SKM-1 treated with dmso at 0.1 percent for 144 hours (cell line): ENCODE measurements at regions not wholly inside any gene's neighbourhood (a gene's known extent, or its start where the extent isn't known, plus 50 kb on each side); places are given as distances from the start of the nearest gene placed in this dataset.

ENCODE experiments used
- DNase-seq: peaks from one replicate; lab custom pipeline; 2025; ENCODE audit not compliant: unreplicated experiment; lab: John Stamatoyannopoulos, UW

- no peak for DNase-seq
These were observed 464.5 kb upstream of the CHST9 start for GRCh38 chr18:27649621-27650020.

- DNase-seq, result no peak
These were observed 460.8 kb upstream of the CHST9 start for GRCh38 chr18:27645929-27646328.

GRCh38 chr18:27636576-27637085 lies 451.5 kb upstream of the CHST9 start:
- DNase-seq, result no peak

- no peak for DNase-seq
These were observed 447.6 kb upstream of the CHST9 start for GRCh38 chr18:27632706-27633105.

GRCh38 chr18:27627927-27628326 lies 442.8 kb upstream of the CHST9 start:
- no peak for DNase-seq

GRCh38 chr18:27621236-27621890 lies 436.3 kb upstream of the CHST9 start:
- DNase-seq, result no peak

- no peak for DNase-seq
These were observed 434.8 kb upstream of the CHST9 start for GRCh38 chr18:27619906-27620305.

- DNase-seq, result no peak
These were observed 434.1 kb upstream of the CHST9 start for GRCh38 chr18:27619090-27619772.

- DNase-seq, result no peak
These were observed 431.2 kb upstream of the CHST9 start for GRCh38 chr18:27616324-27616723.

GRCh38 chr18:27614951-27615844 lies 430.1 kb upstream of the CHST9 start:
- no peak for DNase-seq

GRCh38 chr18:27609221-27609620 lies 424.1 kb upstream of the CHST9 start:
- no peak for DNase-seq

- DNase-seq, result no peak
These were observed 423.6 kb upstream of the CHST9 start for GRCh38 chr18:27608742-27609141.

- DNase-seq, result no peak
These were observed 423.1 kb upstream of the CHST9 start for GRCh38 chr18:27608174-27608573.

- DNase-seq, result no peak
These were observed 421.6 kb upstream of the CHST9 start for GRCh38 chr18:27606741-27607140.

GRCh38 chr18:27605107-27605834 lies 420.2 kb upstream of the CHST9 start:
- peak; percentile 57 for DNase-seq

- DNase-seq, result no peak
These were observed 419.5 kb upstream of the CHST9 start for GRCh38 chr18:27604583-27604982.

GRCh38 chr18:27602092-27602491 lies 417.0 kb upstream of the CHST9 start:
- no peak for DNase-seq

- no peak for DNase-seq
These were observed 415.1 kb upstream of the CHST9 start for GRCh38 chr18:27600245-27600644.

GRCh38 chr18:27599202-27599829 lies 414.2 kb upstream of the CHST9 start:
- DNase-seq, result peak; percentile 49

- DNase-seq, result no peak
These were observed 410.2 kb upstream of the CHST9 start for GRCh38 chr18:27595113-27595838.
